SH-SY5Y (cell line): ENCODE measurements at regions not wholly inside any gene's neighbourhood (a gene's known extent, or its start where the extent isn't known, plus 50 kb on each side); places are given as distances from the start of the nearest gene placed in this dataset.

Experiments
- GATA2 ChIP-seq: IDR thresholded peaks from 2 replicates; pipeline ENCODE4 v1.6.1; 2011; ENCODE audit warnings: mild to moderate bottlenecking, low read depth, low read length
- GATA3 ChIP-seq: IDR thresholded peaks from 2 replicates; pipeline ENCODE4 v1.6.1; 2011; ENCODE audit warnings: low read depth, mild to moderate bottlenecking, low read length, moderate library complexity

DNA sequence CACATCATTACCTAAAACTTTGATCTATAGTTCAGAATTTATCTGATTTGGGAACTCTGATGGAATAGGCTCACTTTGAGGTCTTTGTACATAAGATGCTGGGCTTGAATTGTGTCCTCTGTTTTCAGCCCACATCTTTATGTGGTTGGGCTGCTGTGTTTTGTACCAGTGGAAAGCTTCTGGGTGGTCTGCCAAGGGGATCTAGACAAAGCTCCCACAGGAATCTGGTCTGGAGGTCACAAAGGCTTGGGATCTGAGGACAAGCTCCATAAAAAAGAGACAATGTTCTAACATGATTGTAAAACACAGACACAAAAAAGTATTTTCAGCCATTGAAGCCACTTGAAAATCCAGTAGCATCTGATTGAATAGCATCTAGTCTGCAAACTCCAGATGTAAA, 393.5 kb upstream of the PITX2 start:
- no peak for TF ChIP-seq GATA2
- no peak for TF ChIP-seq GATA3
